ENCODE measurements at regions not wholly inside any gene's neighbourhood (a gene's known extent, or its start where the extent isn't known, plus 50 kb on each side); places are given as distances from the start of the nearest gene placed in this dataset.

DNA sequence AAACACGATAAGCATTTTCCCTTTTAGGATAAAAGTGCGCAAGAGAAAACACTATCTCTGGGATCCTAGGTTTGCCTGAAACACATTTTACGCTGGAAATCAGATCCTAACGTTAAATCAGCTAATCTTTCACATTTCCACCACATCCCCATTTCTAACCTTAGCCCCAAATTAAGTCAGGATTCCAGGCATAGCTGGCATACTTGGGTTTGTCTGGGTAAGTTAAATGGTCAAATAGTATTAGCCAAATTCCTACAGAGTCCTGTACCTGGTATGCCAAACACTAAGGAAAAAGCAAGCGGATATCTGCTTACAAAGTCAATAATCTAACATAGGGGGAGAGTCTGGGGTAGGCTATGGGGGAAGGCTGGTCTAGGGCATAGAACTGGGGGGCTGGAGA is 557.4 kb upstream of the ZFHX3 start:
- TF ChIP-seq, protein P1, sequence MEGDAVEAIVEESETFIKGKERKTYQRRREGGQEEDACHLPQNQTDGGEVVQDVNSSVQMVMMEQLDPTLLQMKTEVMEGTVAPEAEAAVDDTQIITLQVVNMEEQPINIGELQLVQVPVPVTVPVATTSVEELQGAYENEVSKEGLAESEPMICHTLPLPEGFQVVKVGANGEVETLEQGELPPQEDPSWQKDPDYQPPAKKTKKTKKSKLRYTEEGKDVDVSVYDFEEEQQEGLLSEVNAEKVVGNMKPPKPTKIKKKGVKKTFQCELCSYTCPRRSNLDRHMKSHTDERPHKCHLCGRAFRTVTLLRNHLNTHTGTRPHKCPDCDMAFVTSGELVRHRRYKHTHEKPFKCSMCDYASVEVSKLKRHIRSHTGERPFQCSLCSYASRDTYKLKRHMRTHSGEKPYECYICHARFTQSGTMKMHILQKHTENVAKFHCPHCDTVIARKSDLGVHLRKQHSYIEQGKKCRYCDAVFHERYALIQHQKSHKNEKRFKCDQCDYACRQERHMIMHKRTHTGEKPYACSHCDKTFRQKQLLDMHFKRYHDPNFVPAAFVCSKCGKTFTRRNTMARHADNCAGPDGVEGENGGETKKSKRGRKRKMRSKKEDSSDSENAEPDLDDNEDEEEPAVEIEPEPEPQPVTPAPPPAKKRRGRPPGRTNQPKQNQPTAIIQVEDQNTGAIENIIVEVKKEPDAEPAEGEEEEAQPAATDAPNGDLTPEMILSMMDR (conservative IDR thresholded peaks at IDR 0.05; ENCODE audit: low read depth, low read length), result no peak
- TF ChIP-seq EZH2 (IDR thresholded peaks at IDR 0.05; ENCODE audit: low read length, unreplicated experiment), result no peak
- TF ChIP-seq EZH2phosphoT487 (IDR thresholded peaks at IDR 0.05; ENCODE audit: borderline replicate concordance, low read length), result no peak

All from PC-3 (cell line).